Kidney (tissue), 10 donors: ENCODE measurements at regions not wholly inside any gene's neighbourhood (a gene's known extent, or its start where the extent isn't known, plus 50 kb on each side); places are given as distances from the start of the nearest gene placed in this dataset.
"Not testable (repeated sequence)": the region's sequence is repeated elsewhere in the genome, so short reads cannot be mapped to it uniquely, and the experiment has no call there.

ENCODE experiments used
- DNase-seq, 5 donors: peaks; one replicate each; pipeline ENCODE4 v3.0.0-alpha.2; 2013 to 2020
- FAIRE-seq: peaks from 2 replicates; lab custom pipeline; 2012; peaks lifted over from hg19 to GRCh38; lab: Jason Lieb, UNC
- H3K27ac ChIP-seq, 2 donors: one replicate each; pipeline ENCODE4 v1.7.0; 2013; ENCODE audit warnings: low read depth in 2 of 2, low read length in 2 of 2, inconsistent platforms in 1 of 2
- H3K27me3 ChIP-seq: one replicate; pipeline ENCODE4 v1.7.1; 2013; ENCODE audit warnings: low read length, inconsistent platforms; ENCODE audit not compliant: control insufficient read depth, insufficient read depth
- H3K36me3 ChIP-seq, 3 donors: one replicate each; pipeline versions ENCODE4 v1.7.0 to v1.7.1; 2013; ENCODE audit warnings: low read length in 3 of 3, control low read depth in 1 of 3, inconsistent platforms in 1 of 3; ENCODE audit not compliant: insufficient read depth in 3 of 3, control insufficient read depth in 2 of 3
- H3K4me1 ChIP-seq, 3 donors: one replicate each; pipeline versions ENCODE4 v1.7.0 to v1.7.1; 2013; ENCODE audit warnings: low read length in 3 of 3, inconsistent platforms in 1 of 3, low read depth in 1 of 3; ENCODE audit not compliant: control insufficient read depth in 2 of 3, insufficient read depth in 2 of 3
- H3K4me3 ChIP-seq, 3 donors: one replicate each; pipeline versions ENCODE4 v1.7.0 to v1.8.1; 2013; ENCODE audit warnings: low read length in 3 of 3, control low read depth in 1 of 3, inconsistent platforms in 1 of 3
- H3K9ac ChIP-seq, 3 donors: one replicate each; pipeline versions ENCODE4 v1.7.0 to v1.7.1; 2013; ENCODE audit warnings: low read length in 3 of 3, control low read depth in 1 of 3, inconsistent platforms in 1 of 3
- H3K9me3 ChIP-seq, 3 donors: one replicate each; pipeline versions ENCODE4 v1.7.0 to v1.7.1; 2013; ENCODE audit warnings: low read length in 3 of 3, control low read depth in 1 of 3, inconsistent platforms in 1 of 3; ENCODE audit not compliant: control insufficient read depth in 2 of 3, insufficient read depth in 1 of 3
- intact Hi-C: fragments of 100-400 bp; cut with DNase I; formaldehyde crosslinking; loops from one replicate; pipeline ENCODE4 v1.11.1; 2022
- donor health status: control.
- donor health status: control.
- donor health status: DM: yes; HTN: yes; CAD: no.
- donor health status: Normal renal cell carcinoma (clear cell type).

GRCh38 chr2:87571889-87572465, 175.9 kb upstream of the PLGLB2 start:
- FAIRE-seq, intact Hi-C loops, H3K27me3 ChIP-seq, H3K4me3 ChIP-seq, DNase-seq, H3K9ac ChIP-seq, H3K9me3 ChIP-seq, H3K4me1 ChIP-seq, H3K36me3 ChIP-seq, H3K27ac ChIP-seq: not testable (repeated sequence)

- FAIRE-seq, H3K27ac ChIP-seq, H3K4me3 ChIP-seq, intact Hi-C loops, H3K9ac ChIP-seq, H3K36me3 ChIP-seq, H3K27me3 ChIP-seq, H3K4me1 ChIP-seq, H3K9me3 ChIP-seq: not testable (repeated sequence)
- peak in 2 of 5 donors; percentile 4 to 66 for DNase-seq
These were observed 175.0 kb upstream of the PLGLB2 start for GRCh38 chr2:87572906-87573305.

- peak in 1 of 5 donors; percentile 4 for DNase-seq
- H3K27me3 ChIP-seq, intact Hi-C loops, H3K9ac ChIP-seq, FAIRE-seq, H3K9me3 ChIP-seq, H3K4me1 ChIP-seq, H3K36me3 ChIP-seq, H3K27ac ChIP-seq, H3K4me3 ChIP-seq: not testable (repeated sequence)
These were observed 174.3 kb upstream of the PLGLB2 start for GRCh38 chr2:87573386-87574192.

GRCh38 chr2:87574193-87575119, 173.4 kb upstream of the PLGLB2 start:
- H3K4me1 ChIP-seq, DNase-seq, H3K36me3 ChIP-seq, intact Hi-C loops, H3K9me3 ChIP-seq, FAIRE-seq, H3K27ac ChIP-seq, H3K27me3 ChIP-seq, H3K4me3 ChIP-seq, H3K9ac ChIP-seq: not testable (repeated sequence)

- H3K9ac ChIP-seq, H3K4me3 ChIP-seq, H3K27me3 ChIP-seq, H3K4me1 ChIP-seq, DNase-seq, FAIRE-seq, intact Hi-C loops, H3K9me3 ChIP-seq, H3K27ac ChIP-seq, H3K36me3 ChIP-seq: not testable (repeated sequence)
These were observed 172.7 kb upstream of the PLGLB2 start for GRCh38 chr2:87575138-87575537.

- H3K4me3 ChIP-seq, H3K27me3 ChIP-seq, intact Hi-C loops, H3K4me1 ChIP-seq, H3K9me3 ChIP-seq, H3K9ac ChIP-seq, DNase-seq, H3K27ac ChIP-seq, FAIRE-seq, H3K36me3 ChIP-seq: not testable (repeated sequence)
These were observed 170.5 kb upstream of the PLGLB2 start for GRCh38 chr2:87577358-87577757.

- H3K9ac ChIP-seq, H3K27me3 ChIP-seq, H3K27ac ChIP-seq, intact Hi-C loops, H3K9me3 ChIP-seq, DNase-seq, FAIRE-seq, H3K4me3 ChIP-seq, H3K4me1 ChIP-seq, H3K36me3 ChIP-seq: not testable (repeated sequence)
These were observed 165.7 kb upstream of the PLGLB2 start for GRCh38 chr2:87582152-87582551.

- FAIRE-seq, H3K36me3 ChIP-seq, H3K27ac ChIP-seq, H3K27me3 ChIP-seq, H3K4me3 ChIP-seq, H3K9me3 ChIP-seq, H3K9ac ChIP-seq, H3K4me1 ChIP-seq, intact Hi-C loops: not testable (repeated sequence)
- peak in 2 of 5 donors; percentile 6 to 9 for DNase-seq
These were observed 165.3 kb upstream of the PLGLB2 start for GRCh38 chr2:87582579-87582978.
